ENCODE measurements at regions not wholly inside any gene's neighbourhood (a gene's known extent, or its start where the extent isn't known, plus 50 kb on each side); places are given as distances from the start of the nearest gene placed in this dataset.
A peak's percentile ranks its signal among the peaks of the same experiment; 100 is the strongest.
"Not testable (repeated sequence)": the region's sequence is repeated elsewhere in the genome, so short reads cannot be mapped to it uniquely, and the experiment has no call there.

DNA sequence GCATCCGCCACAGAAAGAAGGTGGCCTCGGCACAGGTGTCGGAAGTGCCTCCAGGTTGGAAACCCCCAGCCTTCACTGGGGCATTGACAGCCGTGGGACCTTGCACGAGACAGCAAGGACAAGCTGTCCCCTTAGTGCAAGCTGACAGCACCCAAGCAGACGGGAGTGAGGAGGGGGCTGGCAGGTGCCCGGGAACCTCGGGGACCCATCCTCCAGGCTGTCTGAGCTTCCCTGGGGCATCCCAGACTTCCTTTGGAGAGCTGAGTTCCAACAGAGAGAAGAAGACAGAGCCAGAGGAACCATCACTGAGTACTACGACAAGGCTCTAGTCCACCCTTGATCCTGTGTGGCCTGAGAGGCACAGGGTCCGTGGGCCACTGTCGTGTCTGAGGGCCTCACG lies 100.6 kb upstream of the RAB4A start:
- Mint-ChIP-seq H3K4me1 (ENCODE audit: low read depth) (peaks cover 4% of the 10 kb centered on the region), H3K4me3 (no peak overlapping the region), H3K9me3 (no peaks in the 10 kb centered on the region), H3K27me3 (ENCODE audit: low read depth) (peaks cover 4% of the 10 kb centered on the region), H3K27ac (no peak overlapping the region), H3K36me3 (ENCODE audit: low read depth) (no peaks in the 10 kb centered on the region)

DNA sequence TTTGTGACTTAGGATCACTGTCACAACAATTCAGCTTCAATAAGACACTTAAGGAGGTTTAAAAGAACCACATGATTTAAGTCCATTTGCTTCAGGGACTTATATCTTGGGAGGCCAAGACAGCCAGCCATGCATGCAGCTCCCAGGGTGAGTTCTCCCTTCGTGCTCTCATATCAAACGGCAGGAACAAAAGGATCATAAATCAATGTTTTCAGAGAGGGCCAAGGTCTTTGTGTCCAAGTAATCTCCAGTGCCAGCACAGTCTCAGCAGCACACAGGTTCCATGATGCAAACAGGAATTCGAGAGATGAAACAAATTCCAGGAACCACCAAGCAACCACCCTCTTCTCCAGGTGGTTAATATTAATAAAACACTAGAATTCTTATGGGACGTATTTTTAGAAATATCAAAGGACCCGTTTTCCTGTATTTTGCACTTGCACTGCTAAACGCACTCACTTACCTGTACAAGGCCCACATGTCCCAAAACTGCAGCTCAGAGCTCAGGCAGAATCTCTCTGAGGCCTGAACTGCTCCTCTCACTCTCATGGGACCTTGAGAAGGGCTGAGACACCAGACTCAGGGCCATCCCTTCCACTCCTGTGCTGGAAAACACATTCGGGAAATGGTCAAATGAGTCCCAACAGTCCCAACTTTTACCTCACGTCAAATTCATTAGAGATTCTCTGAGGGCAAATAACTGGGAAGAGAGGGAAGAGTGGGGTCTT lies 100.0 kb upstream of the RAB4A start:
- Mint-ChIP-seq H3K27me3 (ENCODE audit: low read depth) (peaks cover 4% of the 10 kb centered on the region), H3K4me3 (no peak overlapping the region), H3K4me1 (ENCODE audit: low read depth) (no peaks in the 10 kb centered on the region), H3K9me3 (no peaks in the 10 kb centered on the region), H3K36me3 (ENCODE audit: low read depth) (no peaks in the 10 kb centered on the region), H3K27ac (no peak overlapping the region)

- Mint-ChIP-seq H3K4me3 (no peak overlapping the region), H3K9me3 (no peaks in the 10 kb centered on the region), H3K27me3 (ENCODE audit: low read depth) (peaks cover 4% of the 10 kb centered on the region), H3K4me1 (ENCODE audit: low read depth) (no peaks in the 10 kb centered on the region), H3K27ac (no peak overlapping the region), H3K36me3 (ENCODE audit: low read depth) (no peaks in the 10 kb centered on the region)
Measured at GRCh38 chr1:229171934-229172333, 99.0 kb upstream of the RAB4A start.

DNA sequence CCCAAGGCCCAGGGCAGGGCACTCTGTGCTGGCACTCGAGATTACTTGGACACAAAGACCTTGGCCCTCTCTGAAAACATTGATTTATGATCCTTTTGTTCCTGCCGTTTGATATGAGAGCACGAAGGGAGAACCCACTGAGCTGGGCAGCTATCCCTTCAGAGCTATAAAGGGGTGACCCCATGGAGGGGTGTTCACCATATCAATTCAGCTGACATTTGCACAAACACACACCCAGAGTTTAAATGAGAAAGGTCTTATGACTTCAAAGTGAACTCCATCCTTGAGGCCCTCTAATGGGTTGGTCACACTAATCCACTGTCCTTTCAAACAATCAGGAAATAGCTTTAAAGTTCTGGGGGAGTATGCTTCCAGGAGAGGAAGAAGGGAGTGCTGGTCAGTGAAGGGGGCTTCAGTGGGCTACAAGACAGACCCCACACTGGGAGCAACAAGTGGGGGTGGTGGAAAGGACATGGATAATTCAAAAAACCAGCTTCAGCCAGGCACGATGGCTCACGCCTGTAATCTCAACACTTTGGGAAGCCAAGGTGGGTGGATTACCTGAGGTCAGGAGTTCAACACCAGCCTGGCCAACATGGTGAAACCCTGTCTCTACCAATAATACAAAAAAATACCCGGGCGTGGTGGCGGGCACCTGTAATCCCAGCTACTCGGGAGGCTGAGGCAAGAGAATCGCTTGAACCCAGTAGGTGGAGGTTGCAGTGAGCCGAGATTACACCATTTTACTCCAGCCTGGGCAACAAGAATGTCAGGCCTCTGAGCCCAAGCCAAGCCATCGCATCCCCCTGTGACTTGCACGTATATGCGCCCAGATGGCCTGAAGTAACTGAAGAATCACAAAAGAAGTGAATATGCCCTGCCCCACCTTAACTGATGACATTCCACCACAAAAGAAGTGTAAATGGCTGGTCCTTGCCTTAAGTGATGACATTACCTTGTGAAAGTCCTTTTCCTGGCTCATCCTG lies 97.1 kb upstream of the RAB4A start:
- H3K4me1 Mint-ChIP-seq (ENCODE audit: low read depth); H3K27ac Mint-ChIP-seq; H3K4me3 Mint-ChIP-seq; H3K36me3 Mint-ChIP-seq (ENCODE audit: low read depth); H3K9me3 Mint-ChIP-seq; H3K27me3 Mint-ChIP-seq (ENCODE audit: low read depth): not testable (repeated sequence)

DNA sequence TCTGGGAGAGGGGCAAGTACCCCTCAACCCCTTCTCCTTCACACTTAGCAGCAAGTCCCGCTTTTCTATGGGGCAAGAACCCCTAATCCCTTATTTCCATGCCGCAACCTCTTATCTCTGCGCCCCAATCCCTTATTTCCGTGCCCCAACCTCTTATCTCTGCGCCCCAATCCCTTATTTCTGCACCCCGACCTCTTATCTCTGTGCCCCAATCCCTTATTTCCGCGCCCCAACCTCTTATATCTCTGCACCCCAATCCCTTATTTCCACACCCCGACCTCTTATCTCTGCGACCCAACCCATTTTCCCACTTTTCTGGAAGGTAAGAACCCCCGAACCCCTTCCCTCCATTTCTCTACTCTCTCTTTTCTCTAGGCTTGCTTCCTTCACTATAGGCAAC lies 95.6 kb upstream of the RAB4A start:
- not testable (repeated sequence) for H3K9me3 Mint-ChIP-seq; H3K4me3 Mint-ChIP-seq; H3K27ac Mint-ChIP-seq; H3K36me3 Mint-ChIP-seq (ENCODE audit: low read depth); H3K4me1 Mint-ChIP-seq (ENCODE audit: low read depth); H3K27me3 Mint-ChIP-seq (ENCODE audit: low read depth)

GRCh38 chr1:229176457-229176856 lies 94.5 kb upstream of the RAB4A start:
- not testable (repeated sequence) for H3K27me3 Mint-ChIP-seq (ENCODE audit: low read depth); H3K36me3 Mint-ChIP-seq (ENCODE audit: low read depth); H3K4me1 Mint-ChIP-seq (ENCODE audit: low read depth); H3K27ac Mint-ChIP-seq; H3K4me3 Mint-ChIP-seq; H3K9me3 Mint-ChIP-seq

GRCh38 chr1:229180161-229180560 lies 90.8 kb upstream of the RAB4A start:
- no peak overlapping the region for H3K27ac Mint-ChIP-seq
- H3K27me3 Mint-ChIP-seq (ENCODE audit: low read depth), result peaks cover 9% of the 10 kb centered on the region
- H3K4me3 Mint-ChIP-seq, result no peak overlapping the region
- no peaks in the 10 kb centered on the region for H3K4me1 Mint-ChIP-seq (ENCODE audit: low read depth)
- H3K36me3 Mint-ChIP-seq (ENCODE audit: low read depth), result no peaks in the 10 kb centered on the region
- H3K9me3 Mint-ChIP-seq, result no peaks in the 10 kb centered on the region

DNA sequence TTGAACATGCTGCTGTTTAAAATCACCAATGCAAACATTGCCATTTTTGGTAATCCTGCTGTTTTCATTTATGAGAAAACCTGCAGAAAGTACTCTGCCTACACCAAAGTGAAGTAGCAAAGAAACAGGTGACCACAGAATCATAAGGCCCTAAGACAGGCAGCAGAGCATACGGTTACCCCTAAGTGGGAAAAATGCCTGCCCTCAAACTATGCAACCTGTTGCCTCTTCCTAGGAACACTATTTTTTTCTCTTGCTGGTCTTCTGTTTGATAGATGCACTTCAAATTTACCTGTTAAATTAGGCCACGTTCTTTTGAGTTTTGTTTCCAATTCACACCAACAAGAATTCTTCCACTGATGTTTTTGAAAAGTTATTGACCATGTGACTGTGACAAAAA lies 89.5 kb upstream of the RAB4A start:
- Mint-ChIP-seq H3K27me3 (ENCODE audit: low read depth) (peaks cover 9% of the 10 kb centered on the region), H3K36me3 (ENCODE audit: low read depth) (no peaks in the 10 kb centered on the region), H3K4me1 (ENCODE audit: low read depth) (peaks cover 5% of the 10 kb centered on the region)

GRCh38 chr1:229183588-229183987 lies 87.3 kb upstream of the RAB4A start:
- Mint-ChIP-seq H3K4me1 (ENCODE audit: low read depth) (peaks cover 10% of the 10 kb centered on the region), H3K36me3 (ENCODE audit: low read depth) (no peaks in the 10 kb centered on the region), H3K9me3 (no peaks in the 10 kb centered on the region), H3K27ac (no peak overlapping the region), H3K4me3 (no peak overlapping the region), H3K27me3 (ENCODE audit: low read depth) (peaks cover 16% of the 10 kb centered on the region)

More for the DNA sequence above, 89.5 kb upstream of the RAB4A start:
- no peak overlapping the region for H3K4me3 Mint-ChIP-seq
- H3K27ac Mint-ChIP-seq, result no peak overlapping the region
- no peaks in the 10 kb centered on the region for H3K9me3 Mint-ChIP-seq

DNA sequence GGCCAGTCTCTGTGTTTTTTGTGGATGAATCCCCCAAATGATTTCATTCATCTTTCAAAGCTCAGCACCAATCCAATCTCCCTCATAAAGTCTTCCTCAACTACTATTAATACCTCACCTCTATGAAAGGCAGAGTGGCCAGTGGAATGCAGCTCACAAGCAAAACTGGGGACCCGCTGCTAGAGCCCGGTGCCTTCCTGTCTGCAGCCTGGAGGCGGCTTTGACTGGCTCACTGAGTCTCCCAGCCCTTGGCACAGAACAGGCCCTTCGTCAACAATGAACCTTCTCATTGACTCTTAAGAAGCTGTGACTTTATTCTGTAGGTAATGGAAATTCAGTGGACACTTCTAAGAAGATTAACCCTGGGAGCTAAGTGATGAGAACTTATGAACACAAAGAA lies 86.8 kb upstream of the RAB4A start:
- Mint-ChIP-seq H3K27me3 (ENCODE audit: low read depth) (peaks cover 20% of the 10 kb centered on the region), H3K9me3 (no peaks in the 10 kb centered on the region), H3K4me1 (ENCODE audit: low read depth) (peaks cover 10% of the 10 kb centered on the region), H3K4me3 (no peak overlapping the region), H3K27ac (no peak overlapping the region), H3K36me3 (ENCODE audit: low read depth) (no peaks in the 10 kb centered on the region)

GRCh38 chr1:229185963-229186362 lies 84.9 kb upstream of the RAB4A start:
- Mint-ChIP-seq H3K4me1 (ENCODE audit: low read depth) (peaks cover 10% of the 10 kb centered on the region), H3K9me3 (no peaks in the 10 kb centered on the region), H3K27ac (no peak overlapping the region), H3K4me3 (no peak overlapping the region), H3K27me3 (ENCODE audit: low read depth) (peaks cover 32% of the 10 kb centered on the region), H3K36me3 (ENCODE audit: low read depth) (no peaks in the 10 kb centered on the region)

DNA sequence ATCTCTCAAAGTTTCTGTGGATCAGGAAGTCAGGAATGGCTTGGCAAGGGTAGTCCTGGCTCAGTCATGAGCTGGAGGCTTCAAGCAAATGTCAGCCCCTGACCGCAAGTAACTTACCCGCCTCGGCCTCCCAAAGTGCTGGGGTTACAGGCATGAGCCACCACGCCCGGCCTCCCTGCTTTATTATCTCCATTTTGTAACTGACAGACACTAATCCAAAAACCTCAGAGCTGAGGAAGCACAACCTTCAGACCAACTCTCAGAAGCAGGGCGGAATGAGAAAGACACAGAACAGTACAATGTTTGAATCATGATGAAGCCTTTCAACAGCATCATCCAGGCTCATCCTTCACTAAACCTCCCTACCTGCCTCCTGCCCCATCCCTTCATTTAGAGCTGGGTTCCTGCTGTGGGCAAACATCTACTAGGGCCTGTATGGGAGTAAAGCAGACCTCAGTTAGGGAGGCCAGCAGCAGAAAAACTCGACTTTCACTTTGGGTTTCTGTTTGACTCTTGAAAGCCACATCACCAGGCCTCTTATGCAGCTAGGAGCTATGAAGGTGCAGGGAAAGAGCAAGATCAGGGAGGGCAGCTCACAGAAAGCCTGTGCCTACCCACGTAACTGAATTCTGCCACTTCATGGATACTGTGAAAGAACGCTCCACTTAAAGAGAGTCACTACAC lies 84.4 kb upstream of the RAB4A start:
- peaks cover 32% of the 10 kb centered on the region for H3K27me3 Mint-ChIP-seq (ENCODE audit: low read depth)
- H3K9me3 Mint-ChIP-seq, result no peaks in the 10 kb centered on the region
- peaks cover 12% of the 10 kb centered on the region for H3K4me1 Mint-ChIP-seq (ENCODE audit: low read depth)
- no peak overlapping the region for H3K4me3 Mint-ChIP-seq
- peak overlapping the region; percentile 73 for H3K27ac Mint-ChIP-seq
- H3K36me3 Mint-ChIP-seq (ENCODE audit: low read depth), result no peaks in the 10 kb centered on the region

DNA sequence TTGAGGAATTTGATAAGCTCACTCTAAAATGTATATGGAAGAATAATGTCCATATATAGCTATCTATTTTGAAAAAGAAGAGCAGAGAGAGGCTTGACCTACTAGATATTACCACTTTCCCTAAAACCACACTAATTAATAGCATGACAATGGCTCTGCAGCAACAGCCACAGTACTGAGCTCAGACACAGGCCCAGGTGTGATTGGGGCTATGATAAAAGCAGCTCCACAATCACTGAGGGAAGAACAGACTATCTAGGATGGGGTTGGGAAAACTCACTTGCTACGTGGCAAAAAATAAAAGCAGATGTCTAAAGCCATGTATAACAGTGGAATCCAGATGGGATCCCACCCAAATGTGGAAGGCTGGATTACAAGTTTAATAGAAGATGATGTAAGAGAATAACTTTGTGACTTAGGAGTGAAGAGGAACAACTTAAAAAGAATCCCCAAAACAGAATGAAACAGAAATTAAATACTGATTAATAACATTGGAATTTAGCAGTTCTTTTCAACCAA lies 80.8 kb upstream of the RAB4A start:
- Mint-ChIP-seq H3K36me3 (ENCODE audit: low read depth) (no peaks in the 10 kb centered on the region), H3K4me3 (no peak overlapping the region), H3K9me3 (no peaks in the 10 kb centered on the region), H3K27me3 (ENCODE audit: low read depth) (peaks cover 37% of the 10 kb centered on the region), H3K27ac (no peak overlapping the region), H3K4me1 (ENCODE audit: low read depth) (peaks cover 12% of the 10 kb centered on the region)

DNA sequence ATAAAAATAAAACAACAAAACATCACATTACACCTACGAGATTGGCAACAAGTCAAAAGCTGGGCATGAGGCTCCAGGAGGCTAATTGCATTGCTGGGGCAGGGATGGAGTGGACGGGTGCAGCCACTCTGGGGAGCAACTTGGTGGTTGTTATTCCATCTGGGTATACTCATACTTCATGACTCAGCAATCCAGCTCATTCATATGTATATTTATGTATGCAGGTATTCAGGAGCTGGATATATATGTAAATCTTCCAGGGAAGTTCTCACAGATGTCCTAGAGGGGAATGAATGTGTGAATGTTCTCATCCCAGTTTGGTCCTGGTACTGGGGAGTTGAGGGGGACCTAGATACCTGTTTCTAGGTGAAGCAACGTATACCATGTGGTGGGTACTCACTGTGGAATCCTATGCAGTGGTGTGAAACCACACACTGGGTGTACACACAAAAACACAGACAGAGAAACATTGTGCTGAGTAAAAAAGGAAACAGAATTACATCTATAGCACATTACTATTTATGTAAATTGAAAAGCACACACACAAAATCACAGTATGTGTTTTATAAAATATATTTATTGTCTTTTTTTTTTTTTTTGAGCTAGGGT lies 79.7 kb upstream of the RAB4A start:
- no peaks in the 10 kb centered on the region for H3K9me3 Mint-ChIP-seq
- no peak overlapping the region for H3K4me3 Mint-ChIP-seq
- no peak overlapping the region for H3K27ac Mint-ChIP-seq
- peaks cover 10% of the 10 kb centered on the region for H3K4me1 Mint-ChIP-seq (ENCODE audit: low read depth)
- no peaks in the 10 kb centered on the region for H3K36me3 Mint-ChIP-seq (ENCODE audit: low read depth)
- H3K27me3 Mint-ChIP-seq (ENCODE audit: low read depth), result peaks cover 37% of the 10 kb centered on the region
